Endodermal cell (in vitro differentiated cells): ENCODE measurements at regions not wholly inside any gene's neighbourhood (a gene's known extent, or its start where the extent isn't known, plus 50 kb on each side); places are given as distances from the start of the nearest gene placed in this dataset.

ENCODE experiments used
- DNase-seq: peaks from one replicate; pipeline ENCODE4 v3.0.0-alpha.2; 2017
- H3K27ac ChIP-seq: 2 replicates; pipeline ENCODE4 v1.5.1; 2013; ENCODE audit warnings: mild to moderate bottlenecking, low read depth, low read length, moderate library complexity
- H3K27me3 ChIP-seq: 2 replicates; pipeline ENCODE4 v1.6.1; 2013; ENCODE audit warnings: mild to moderate bottlenecking, low read length, moderate library complexity; ENCODE audit not compliant: insufficient read depth, control insufficient read depth, poor library complexity, severe bottlenecking
- H3K36me3 ChIP-seq: 2 replicates; pipeline ENCODE4 v1.7.0; 2013; ENCODE audit warnings: mild to moderate bottlenecking, low read length, moderate library complexity; ENCODE audit not compliant: control insufficient read depth, insufficient read depth
- H3K4me1 ChIP-seq: one replicate; pipeline ENCODE4 v1.7.0; 2013; ENCODE audit warnings: low read length; ENCODE audit not compliant: control insufficient read depth, insufficient read depth
- H3K4me3 ChIP-seq: 2 replicates; pipeline ENCODE4 v1.5.1; 2013; ENCODE audit warnings: mild to moderate bottlenecking, low read length, moderate library complexity
- H3K9ac ChIP-seq: 2 replicates; pipeline ENCODE4 v1.6.1; 2013; ENCODE audit warnings: mild to moderate bottlenecking, low read length, moderate library complexity; ENCODE audit not compliant: poor library complexity, severe bottlenecking; ENCODE audit errors: extremely low read depth
- H3K9me3 ChIP-seq: 2 replicates; pipeline ENCODE4 v1.6.1; 2013; ENCODE audit warnings: mild to moderate bottlenecking, low read length, moderate library complexity; ENCODE audit not compliant: control insufficient read depth
- H3K27ac Mint-ChIP-seq: 2 replicates; pipeline ENCODE4 v1.8.0; 2020; ENCODE audit warnings: mixed read lengths
- H3K27me3 Mint-ChIP-seq: 2 replicates; pipeline ENCODE4 v1.8.0; 2021; ENCODE audit warnings: mild to moderate bottlenecking, mixed read lengths; ENCODE audit not compliant: insufficient read depth
- H3K36me3 Mint-ChIP-seq: 2 replicates; pipeline ENCODE4 v1.8.0; 2020; ENCODE audit warnings: low read depth, mixed read lengths
- H3K4me1 Mint-ChIP-seq: 2 replicates; pipeline ENCODE4 v1.8.0; 2020; ENCODE audit warnings: mixed read lengths
- H3K4me3 Mint-ChIP-seq: 2 replicates; pipeline ENCODE4 v1.8.0; 2020; ENCODE audit warnings: mild to moderate bottlenecking, moderate library complexity, mixed read lengths
- H3K9me3 Mint-ChIP-seq: 2 replicates; pipeline ENCODE4 v1.8.0; 2020; ENCODE audit warnings: mild to moderate bottlenecking, mixed read lengths
- CTCF ChIP-seq: fragments of 200-600 bp; sonication (generic); conservative IDR thresholded peaks from 2 replicates; pipeline ENCODE4 v1.5.0; 2021; ENCODE audit warnings: antibody characterized with exemption, mild to moderate bottlenecking
- WGBS, 2 experiments: methylation state at CpG; one replicate each; pipeline versions ENCODE4 v1.1.5 to v1.1.7; 2013; ENCODE audit warnings: missing lambda C conversion rate in 2 of 2, mixed read lengths in 1 of 2; ENCODE audit not compliant: insufficient coverage in 1 of 2, insufficient read length in 1 of 2; 5-methylcytosine and 5-hydroxymethylcytosine counted together

GRCh38 chr5:101123363-101123762, 220.3 kb upstream of the ST8SIA4 start:
- peaks cover 10% of the 10 kb centered on the region for H3K9me3 Mint-ChIP-seq

GRCh38 chr5:101112645-101113044, 209.6 kb upstream of the ST8SIA4 start:
- no peaks in the 10 kb centered on the region for H3K36me3 Mint-ChIP-seq
- no peaks in the 10 kb centered on the region for H3K36me3 ChIP-seq
- H3K4me3 Mint-ChIP-seq: no peak overlapping the region
- H3K9me3 ChIP-seq: no peaks in the 10 kb centered on the region
- no peaks in the 10 kb centered on the region for H3K27me3 ChIP-seq
- no peak overlapping the region for H3K4me3 ChIP-seq
- H3K4me1 ChIP-seq: no peaks in the 10 kb centered on the region
- no peak for TF ChIP-seq CTCF
- H3K27ac Mint-ChIP-seq: no peak overlapping the region
- H3K27me3 Mint-ChIP-seq: no peaks in the 10 kb centered on the region
- no peaks in the 10 kb centered on the region for H3K9me3 Mint-ChIP-seq
- no peaks in the 10 kb centered on the region for H3K4me1 Mint-ChIP-seq
- no peak overlapping the region for H3K9ac ChIP-seq
- H3K27ac ChIP-seq: no peak overlapping the region
- no peak for DNase-seq

More at GRCh38 chr5:101123363-101123762, 220.3 kb upstream of the ST8SIA4 start:
- 100% methylated on average over 2 of the region's 2 CpGs; no CpG with 5 or more reads in 1 of the 2 experiments for WGBS, 2 experiments
- Histone ChIP-seq H3K4me3 (no peak overlapping the region), H3K9ac (no peak overlapping the region), H3K9me3 (peaks cover 7% of the 10 kb centered on the region), H3K4me1 (no peaks in the 10 kb centered on the region), H3K27ac (no peak overlapping the region), H3K36me3 (no peaks in the 10 kb centered on the region), H3K27me3 (no peaks in the 10 kb centered on the region)
- Mint-ChIP-seq H3K36me3 (peaks cover 3% of the 10 kb centered on the region), H3K27ac (no peak overlapping the region), H3K27me3 (no peaks in the 10 kb centered on the region), H3K4me3 (no peak overlapping the region), H3K4me1 (no peaks in the 10 kb centered on the region)
- no peak for DNase-seq
- no peak for TF ChIP-seq CTCF

GRCh38 chr5:101103874-101104273, 200.8 kb upstream of the ST8SIA4 start:
- H3K9ac ChIP-seq: no peak overlapping the region
- no peaks in the 10 kb centered on the region for H3K36me3 ChIP-seq
- H3K27ac Mint-ChIP-seq: no peak overlapping the region
- H3K4me1 ChIP-seq: no peaks in the 10 kb centered on the region
- H3K4me3 Mint-ChIP-seq: no peak overlapping the region
- no CpG with 5 or more reads among the region's 1 CpG for WGBS, 2 experiments
- no peaks in the 10 kb centered on the region for H3K9me3 Mint-ChIP-seq
- H3K27me3 Mint-ChIP-seq: no peaks in the 10 kb centered on the region
- no peaks in the 10 kb centered on the region for H3K9me3 ChIP-seq
- no peaks in the 10 kb centered on the region for H3K27me3 ChIP-seq
- no peaks in the 10 kb centered on the region for H3K36me3 Mint-ChIP-seq
- peaks cover 6% of the 10 kb centered on the region for H3K4me1 Mint-ChIP-seq
- H3K4me3 ChIP-seq: no peak overlapping the region
- no peak for DNase-seq
- TF ChIP-seq CTCF: no peak
- H3K27ac ChIP-seq: no peak overlapping the region
